Liver (tissue), 8 donors: ENCODE measurements at regions not wholly inside any gene's neighbourhood (a gene's known extent, or its start where the extent isn't known, plus 50 kb on each side); places are given as distances from the start of the nearest gene placed in this dataset.

Experiments
- DNase-seq: peaks from one replicate; pipeline ENCODE4 v3.0.0-alpha.2; 2017; ENCODE audit warnings: low spot score
- H3K27ac ChIP-seq, 2 donors: one replicate each; pipeline ENCODE4 v1.7.0; 2013; ENCODE audit warnings: inconsistent platforms in 2 of 2, low read length in 2 of 2, control low read depth in 1 of 2, low read depth in 1 of 2, mild to moderate bottlenecking in 1 of 2
- H3K27me3 ChIP-seq, 4 donors: one replicate each; pipeline versions ENCODE4 v1.6.1 to v1.7.0; 2013; ENCODE audit warnings: low read length in 3 of 4, inconsistent platforms in 1 of 4, mild to moderate bottlenecking in 1 of 4, moderate library complexity in 1 of 4; ENCODE audit not compliant: control insufficient read depth in 4 of 4, insufficient read depth in 4 of 4
- H3K36me3 ChIP-seq, 4 donors: one replicate each; pipeline versions ENCODE4 v1.6.1 to v1.7.0; 2013; ENCODE audit warnings: low read length in 3 of 4, mild to moderate bottlenecking in 3 of 4, low read depth in 1 of 4, moderate library complexity in 1 of 4; ENCODE audit not compliant: control insufficient read depth in 4 of 4, insufficient read depth in 3 of 4
- H3K4me1 ChIP-seq, 4 donors: one replicate each; pipeline versions ENCODE4 v1.6.1 to v1.7.0; 2013; ENCODE audit warnings: low read length in 3 of 4, mild to moderate bottlenecking in 3 of 4, moderate library complexity in 1 of 4; ENCODE audit not compliant: control insufficient read depth in 4 of 4, insufficient read depth in 4 of 4
- H3K4me3 ChIP-seq, 3 donors: one replicate each; pipeline versions ENCODE4 v1.6.1 to v1.7.0; 2013; ENCODE audit warnings: low read length in 3 of 3, control low read depth in 1 of 3, low read depth in 1 of 3, mild to moderate bottlenecking in 1 of 3
- H3K9ac ChIP-seq, 2 donors: one replicate each; pipeline ENCODE4 v1.7.0; 2013; ENCODE audit warnings: low read length in 2 of 2, mild to moderate bottlenecking in 2 of 2, moderate library complexity in 2 of 2, control low read depth in 1 of 2, low read depth in 1 of 2
- H3K9me3 ChIP-seq, 4 donors: one replicate each; pipeline versions ENCODE4 v1.6.1 to v1.7.0; 2013; ENCODE audit warnings: low read length in 3 of 4; ENCODE audit not compliant: control insufficient read depth in 4 of 4
- ATF3 ChIP-seq: IDR thresholded peaks from 2 replicates; pipeline ENCODE4 v1.6.1; 2016; ENCODE audit warnings: antibody characterized with exemption
- CTCF ChIP-seq: fragments of 150-350 bp; IDR thresholded peaks from 2 replicates; pipeline ENCODE4 v1.5.1; 2017; ENCODE audit warnings: improper control_type of control experiment, low read depth, low read length; ENCODE audit not compliant: missing input control
- EGR1 ChIP-seq, 2 donors: IDR thresholded peaks; 2 replicates each; pipeline ENCODE4 v1.6.1; 2016 to 2018; ENCODE audit warnings: antibody characterized with exemption in 2 of 2, low read depth in 2 of 2
- FOXA1 ChIP-seq: IDR thresholded peaks from 2 replicates; pipeline ENCODE4 v1.6.1; 2016; ENCODE audit warnings: antibody characterized with exemption
- FOXA2 ChIP-seq: IDR thresholded peaks from 2 replicates; pipeline ENCODE4 v1.6.1; 2016; ENCODE audit warnings: antibody characterized with exemption
- GABPA ChIP-seq, 2 donors: IDR thresholded peaks in 1 of 2; conservative IDR thresholded peaks in 1 of 2; 2 replicates each; pipeline ENCODE4 v1.6.1; 2016; ENCODE audit warnings: antibody characterized with exemption in 2 of 2, mild to moderate bottlenecking in 1 of 2, moderate library complexity in 1 of 2
- HNF4A ChIP-seq, 2 donors: conservative IDR thresholded peaks; 2 replicates each; pipeline ENCODE4 v1.6.1; 2016; ENCODE audit warnings: antibody characterized with exemption in 2 of 2, mild to moderate bottlenecking in 2 of 2
- HNF4G ChIP-seq: IDR thresholded peaks from 2 replicates; pipeline ENCODE4 v1.6.1; 2016; ENCODE audit warnings: antibody characterized with exemption
- JUND ChIP-seq, 2 donors: IDR thresholded peaks; 2 replicates each; pipeline ENCODE4 v1.6.1; 2016; ENCODE audit warnings: antibody characterized with exemption in 2 of 2
- NR2F2 ChIP-seq: IDR thresholded peaks from 2 replicates; pipeline ENCODE4 v1.6.1; 2016; ENCODE audit warnings: antibody characterized with exemption
- RAD21 ChIP-seq, 2 donors: IDR thresholded peaks; 2 replicates each; pipeline ENCODE4 v1.6.1; 2016; ENCODE audit warnings: antibody characterized with exemption in 2 of 2, mild to moderate bottlenecking in 2 of 2
- REST ChIP-seq: IDR thresholded peaks from 2 replicates; pipeline ENCODE4 v1.6.1; 2016; ENCODE audit warnings: antibody characterized with exemption, mild to moderate bottlenecking
- RXRA ChIP-seq, 2 donors: IDR thresholded peaks; 2 replicates each; pipeline ENCODE4 v1.6.1; 2017 to 2018; ENCODE audit warnings: antibody characterized with exemption in 2 of 2, mild to moderate bottlenecking in 1 of 2
- SP1 ChIP-seq: IDR thresholded peaks from 2 replicates; pipeline ENCODE4 v1.6.1; 2018; ENCODE audit warnings: antibody characterized with exemption, mild to moderate bottlenecking
- TAF1 ChIP-seq: conservative IDR thresholded peaks from 2 replicates; pipeline ENCODE4 v1.6.1; 2016; ENCODE audit warnings: antibody characterized with exemption, mild to moderate bottlenecking
- YY1 ChIP-seq: IDR thresholded peaks from 2 replicates; pipeline ENCODE4 v1.6.1; 2016; ENCODE audit warnings: antibody characterized with exemption, mild to moderate bottlenecking
- whole genome bisulfite sequencing: extraction: QIAGEN DNeasy Blood & Tissue Kit; methylation state at CpG from one replicate; pipeline ENCODE4 v1.1.7; 2013; 5-methylcytosine and 5-hydroxymethylcytosine counted together
- TF ChIP-seq, protein P1 (sequence below): IDR thresholded peaks from 2 replicates; pipeline ENCODE4 v1.6.1; 2016; ENCODE audit warnings: antibody characterized with exemption
- TF ChIP-seq, protein P2 (sequence below): IDR thresholded peaks from 2 replicates; pipeline ENCODE4 v1.6.1; 2016; ENCODE audit warnings: antibody characterized with exemption
- donor health status: healthy.
- donor health status: healthy.
- donor health status: healthy.
- donor health status: healthy.
- donor health status: healthy.

- TF ChIP-seq HNF4G: no peak
- TF ChIP-seq EGR1 (IDR thresholded peaks at IDR 0.05; ENCODE audit: low read depth in 2 of 2): no peak
- no peak for TF ChIP-seq NR2F2
- TF ChIP-seq, protein P1, sequence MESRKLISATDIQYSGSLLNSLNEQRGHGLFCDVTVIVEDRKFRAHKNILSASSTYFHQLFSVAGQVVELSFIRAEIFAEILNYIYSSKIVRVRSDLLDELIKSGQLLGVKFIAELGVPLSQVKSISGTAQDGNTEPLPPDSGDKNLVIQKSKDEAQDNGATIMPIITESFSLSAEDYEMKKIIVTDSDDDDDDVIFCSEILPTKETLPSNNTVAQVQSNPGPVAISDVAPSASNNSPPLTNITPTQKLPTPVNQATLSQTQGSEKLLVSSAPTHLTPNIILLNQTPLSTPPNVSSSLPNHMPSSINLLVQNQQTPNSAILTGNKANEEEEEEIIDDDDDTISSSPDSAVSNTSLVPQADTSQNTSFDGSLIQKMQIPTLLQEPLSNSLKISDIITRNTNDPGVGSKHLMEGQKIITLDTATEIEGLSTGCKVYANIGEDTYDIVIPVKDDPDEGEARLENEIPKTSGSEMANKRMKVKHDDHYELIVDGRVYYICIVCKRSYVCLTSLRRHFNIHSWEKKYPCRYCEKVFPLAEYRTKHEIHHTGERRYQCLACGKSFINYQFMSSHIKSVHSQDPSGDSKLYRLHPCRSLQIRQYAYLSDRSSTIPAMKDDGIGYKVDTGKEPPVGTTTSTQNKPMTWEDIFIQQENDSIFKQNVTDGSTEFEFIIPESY: no peak
- TF ChIP-seq GABPA (IDR thresholded peaks at IDR 0.05 in 1 of 2, conservative IDR thresholded peaks at IDR 0.05 in 1 of 2): no peak
These were observed 436.7 kb downstream of the PDCD6IP start (continued) for GRCh38 chr3:34235096-34235495.

DNA sequence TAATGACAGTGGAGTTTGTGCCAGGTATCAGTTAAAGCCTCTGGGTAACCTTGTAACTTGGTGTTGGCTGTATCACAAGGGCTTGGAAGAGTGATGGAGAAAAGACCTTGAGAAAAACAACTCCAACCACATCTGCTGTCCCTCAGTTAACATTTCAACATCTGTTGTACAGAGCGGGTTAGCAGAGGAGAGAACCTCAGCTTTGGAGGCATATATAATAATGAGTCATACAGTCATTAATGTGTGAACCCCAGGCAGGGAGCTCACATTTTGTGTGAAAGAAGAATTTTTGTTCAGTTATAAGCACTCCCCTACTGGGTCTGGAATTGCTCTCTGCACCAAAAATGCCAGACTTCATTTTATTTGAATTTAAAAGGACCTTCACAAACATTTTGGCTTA is 439.5 kb downstream of the PDCD6IP start:
- H3K36me3 ChIP-seq: no peaks in the 10 kb centered on the region
- H3K27me3 ChIP-seq: no peaks in the 10 kb centered on the region
- no peak overlapping the region for H3K4me3 ChIP-seq
- WGBS: 68% methylated on average over 1 of the region's 1 CpG
- H3K9ac ChIP-seq: no peak overlapping the region
- no peaks in the 10 kb centered on the region for H3K4me1 ChIP-seq
- no peak for DNase-seq
- H3K27ac ChIP-seq: no peak overlapping the region
- no peaks in the 10 kb centered on the region for H3K9me3 ChIP-seq
- TF ChIP-seq YY1 (no peak), RXRA (IDR thresholded peaks at IDR 0.05) (no peak), ATF3 (no peak), RAD21 (IDR thresholded peaks at IDR 0.05) (no peak), HNF4G (no peak), REST (no peak)

GRCh38 chr3:34238407-34238806 is 440.0 kb downstream of the PDCD6IP start:
- Histone ChIP-seq H3K9me3 (no peaks in the 10 kb centered on the region), H3K27ac (no peak overlapping the region), H3K4me3 (no peak overlapping the region), H3K36me3 (no peaks in the 10 kb centered on the region), H3K4me1 (no peaks in the 10 kb centered on the region), H3K27me3 (no peaks in the 10 kb centered on the region), H3K9ac (no peak overlapping the region)
- 63% methylated on average over 1 of the region's 1 CpG for WGBS
- DNase-seq: no peak
- TF ChIP-seq JUND (IDR thresholded peaks at IDR 0.05) (no peak), FOXA1 (no peak), GABPA (IDR thresholded peaks at IDR 0.05 in 1 of 2, conservative IDR thresholded peaks at IDR 0.05 in 1 of 2) (no peak), FOXA2 (no peak), ATF3 (no peak), YY1 (no peak), CTCF (no peak), HNF4A (conservative IDR thresholded peaks at IDR 0.05) (no peak), EGR1 (IDR thresholded peaks at IDR 0.05; ENCODE audit: low read depth in 2 of 2) (no peak), RXRA (IDR thresholded peaks at IDR 0.05) (no peak), RAD21 (IDR thresholded peaks at IDR 0.05) (no peak), SP1 (no peak), HNF4G (no peak), TAF1 (no peak)
- TF ChIP-seq, protein P2, sequence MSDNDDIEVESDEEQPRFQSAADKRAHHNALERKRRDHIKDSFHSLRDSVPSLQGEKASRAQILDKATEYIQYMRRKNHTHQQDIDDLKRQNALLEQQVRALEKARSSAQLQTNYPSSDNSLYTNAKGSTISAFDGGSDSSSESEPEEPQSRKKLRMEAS: no peak
- TF ChIP-seq, protein P1: no peak
